ENCODE measurements at regions not wholly inside any gene's neighbourhood (a gene's known extent, or its start where the extent isn't known, plus 50 kb on each side); places are given as distances from the start of the nearest gene placed in this dataset.

- DNase-seq (ENCODE audit: low spot score) (peak; percentile 12), ATAC-seq (peak; percentile 74)
- peaks cover 14% of the 10 kb centered on the region for H3K9me2 ChIP-seq (ENCODE audit: insufficient read depth)
- no peak overlapping the region for H3K4me2 ChIP-seq
- H3K4me3 ChIP-seq: no peak overlapping the region
- no peaks in the 10 kb centered on the region for H3K27me3 ChIP-seq (ENCODE audit: insufficient read depth)
- peaks cover 3% of the 10 kb centered on the region for H3K27me3 Mint-ChIP-seq (ENCODE audit: insufficient read depth, low read depth, poor library complexity)
- H3K9me3 Mint-ChIP-seq: no peaks in the 10 kb centered on the region; the same call in 2 of the 3 replicates
- peaks cover 17% of the 10 kb centered on the region for H3K4me1 Mint-ChIP-seq
- no peaks in the 10 kb centered on the region for H3F3A ChIP-seq (replicated peaks; ENCODE audit: low read depth)
- no peak for TF ChIP-seq CTCF (conservative IDR thresholded peaks at IDR 0.05; ENCODE audit: low read depth in 2 of 2)
- TF ChIP-seq ETS1 (IDR thresholded peaks at IDR 0.05): no peak
- TF ChIP-seq EZH2phosphoT487 (IDR thresholded peaks at IDR 0.05; ENCODE audit: unreplicated experiment): no peak
- no peak for TF ChIP-seq ZNF114 (CRISPR knock-in tag; IDR thresholded peaks at IDR 0.05)
- H3K4me3 Mint-ChIP-seq: no peak overlapping the region; the same call in 2 of the 3 replicates
- H3K36me3 ChIP-seq (ENCODE audit: insufficient read depth): no peaks in the 10 kb centered on the region
- no peaks in the 10 kb centered on the region for H4K20me1 ChIP-seq (replicated peaks; ENCODE audit: insufficient read depth)
- H3K27ac ChIP-seq (ENCODE audit: low read depth): no peak overlapping the region
- peaks cover 23% of the 10 kb centered on the region for H3K4me1 ChIP-seq (ENCODE audit: insufficient read depth)
- H2AFZ ChIP-seq: peak overlapping the region; percentile 1; the same call in 1 of the 2 replicates
- H3K27ac Mint-ChIP-seq: peak overlapping the region; percentile 49
- peaks cover 6% of the 10 kb centered on the region; the same call in 2 of the 3 replicates for H3K36me3 Mint-ChIP-seq (ENCODE audit: low read depth)
- H3K79me2 ChIP-seq (replicated peaks; ENCODE audit: insufficient read depth): no peaks in the 10 kb centered on the region
Observed at GRCh38 chr9:90502134-90502533, 140.5 kb downstream of the DIRAS2 start.

GRCh38 chr9:90504486-90504885, 138.1 kb downstream of the DIRAS2 start:
- no peaks in the 10 kb centered on the region for H3F3A ChIP-seq (replicated peaks; ENCODE audit: low read depth)
- ATAC-seq: no peak
- H3K36me3 ChIP-seq (ENCODE audit: insufficient read depth): no peaks in the 10 kb centered on the region
- no peak overlapping the region for H3K27ac Mint-ChIP-seq
- peaks cover 1% of the 10 kb centered on the region for H3K27me3 Mint-ChIP-seq (ENCODE audit: insufficient read depth, low read depth, poor library complexity)
- no peak overlapping the region for H2AFZ ChIP-seq
- no peak for DNase-seq (ENCODE audit: low spot score)
- H3K4me1 ChIP-seq (ENCODE audit: insufficient read depth): peaks cover 23% of the 10 kb centered on the region
- H3K9me2 ChIP-seq (ENCODE audit: insufficient read depth): peaks cover 14% of the 10 kb centered on the region
- no peaks in the 10 kb centered on the region for H3K27me3 ChIP-seq (ENCODE audit: insufficient read depth)
- H3K36me3 Mint-ChIP-seq (ENCODE audit: low read depth): peaks cover 6% of the 10 kb centered on the region; the same call in 2 of the 3 replicates
- no peak overlapping the region for H3K4me3 Mint-ChIP-seq
- no peak overlapping the region for H3K27ac ChIP-seq (ENCODE audit: low read depth)
- peaks cover 17% of the 10 kb centered on the region for H3K4me1 Mint-ChIP-seq
- no peaks in the 10 kb centered on the region for H4K20me1 ChIP-seq (replicated peaks; ENCODE audit: insufficient read depth)
- H3K79me2 ChIP-seq (replicated peaks; ENCODE audit: insufficient read depth): no peaks in the 10 kb centered on the region
- H3K9me3 Mint-ChIP-seq: no peaks in the 10 kb centered on the region; the same call in 2 of the 3 replicates
- H3K4me2 ChIP-seq: no peak overlapping the region
- H3K4me3 ChIP-seq: no peak overlapping the region
- TF ChIP-seq CREB1 (CRISPR knock-in tag; IDR thresholded peaks at IDR 0.05; ENCODE audit: low read depth): no peak
- no peak for TF ChIP-seq REST (IDR thresholded peaks at IDR 0.05; ENCODE audit: unreplicated experiment)
- TF ChIP-seq STAT1 (IDR thresholded peaks at IDR 0.05; ENCODE audit: unreplicated experiment): no peak
- TF ChIP-seq NANOG (IDR thresholded peaks at IDR 0.05; ENCODE audit: borderline replicate concordance): no peak
- no peak for TF ChIP-seq JUNB (IDR thresholded peaks at IDR 0.05; ENCODE audit: unreplicated experiment)
- no peak for TF ChIP-seq ZNF331 (CRISPR knock-in tag; IDR thresholded peaks at IDR 0.05; ENCODE audit: low read depth)
- TF ChIP-seq EZH2phosphoT487 (IDR thresholded peaks at IDR 0.05; ENCODE audit: unreplicated experiment): no peak
- TF ChIP-seq EZH2 (IDR thresholded peaks at IDR 0.05; ENCODE audit: low read depth, unreplicated experiment): no peak
- no peak for TF ChIP-seq ZNF114 (CRISPR knock-in tag; IDR thresholded peaks at IDR 0.05)
- TF ChIP-seq ETS1 (IDR thresholded peaks at IDR 0.05): no peak
- TF ChIP-seq POLR2AphosphoS5 (IDR thresholded peaks at IDR 0.05; ENCODE audit: low read depth): no peak
- TF ChIP-seq CTCF (conservative IDR thresholded peaks at IDR 0.05; ENCODE audit: low read depth in 2 of 2): no peak

Data from GM23338 (cell line).